H1 (cell line): ENCODE measurements at regions not wholly inside any gene's neighbourhood (a gene's known extent, or its start where the extent isn't known, plus 50 kb on each side); places are given as distances from the start of the nearest gene placed in this dataset.

Experiments used
- CTCF ChIA-PET: fragments of 300-600 bp; sonication (Branson Sonifier 250); formaldehyde crosslinking; loops from one replicate; lab custom pipeline; 2021; ENCODE audit not compliant: partially characterized antibody; lab: Charles Lee
- POLR2A ChIA-PET: fragments of 300-600 bp; sonication (Branson Sonifier 250); formaldehyde crosslinking; loops from one replicate; lab custom pipeline; 2021; ENCODE audit warnings: inconsistent platforms; ENCODE audit not compliant: partially characterized antibody; lab: Charles Lee
- DNase-seq, 2 experiments: peaks; one replicate each; pipeline versions ENCODE4 v3.0.0 to v3.0.0-alpha.2; 2010 to 2022; ENCODE audit warnings: low spot score in 2 of 2, low read depth in 1 of 2, mixed read lengths in 1 of 2
- FAIRE-seq: peaks from 2 replicates; lab custom pipeline; 2011; peaks lifted over from hg19 to GRCh38; lab: Jason Lieb, UNC
- H2AFZ ChIP-seq: 2 replicates; pipeline ENCODE4 v1.8.1; 2012; ENCODE audit warnings: low read length, inconsistent platforms
- H2AK5ac ChIP-seq: 2 replicates; pipeline ENCODE4 v1.6.1; 2013; ENCODE audit warnings: low read depth, low read length
- H2BK120ac ChIP-seq: replicated peaks from 2 replicates; pipeline ENCODE3; 2013; ENCODE audit warnings: low read depth, low read length, inconsistent platforms
- H2BK12ac ChIP-seq: 2 replicates; pipeline ENCODE4 v1.6.1; 2013; ENCODE audit warnings: low read depth, low read length
- H2BK15ac ChIP-seq: 2 replicates; pipeline ENCODE4 v1.6.1; 2013; ENCODE audit warnings: low read length
- H2BK20ac ChIP-seq: 2 replicates; pipeline ENCODE4 v1.6.1; 2013; ENCODE audit warnings: low read length
- H2BK5ac ChIP-seq: 2 replicates; pipeline ENCODE4 v1.6.1; 2013; ENCODE audit warnings: low read depth, low read length
- H3K14ac ChIP-seq: 2 replicates; pipeline ENCODE4 v1.6.1; 2013; ENCODE audit warnings: inconsistent platforms; ENCODE audit not compliant: insufficient read length
- H3K18ac ChIP-seq: 2 replicates; pipeline ENCODE4 v1.6.1; 2013; ENCODE audit warnings: low read length; ENCODE audit errors: extremely low read depth
- H3K23ac ChIP-seq: 2 replicates; pipeline ENCODE4 v1.6.1; 2013; ENCODE audit warnings: inconsistent platforms; ENCODE audit not compliant: insufficient read length
- H3K23me2 ChIP-seq: 2 replicates; pipeline ENCODE4 v1.6.1; 2013; ENCODE audit warnings: low read depth, low read length
- H3K27ac ChIP-seq: 2 replicates; pipeline ENCODE4 v1.6.1; 2011; ENCODE audit warnings: low read depth, low read length, inconsistent platforms
- H3K27me3 ChIP-seq, 4 experiments: replicated peaks in 1 of 4; 1 replicate in 1 of 4; 2 replicates in 3 of 4; pipeline versions ENCODE4 v1.6.1 to v1.8.1; 2011 to 2013; ENCODE audit warnings: low read length in 3 of 4, mild to moderate bottlenecking in 3 of 4, inconsistent platforms in 2 of 4, mixed read lengths in 2 of 4, moderate library complexity in 1 of 4; ENCODE audit not compliant: control insufficient read depth in 3 of 4, insufficient read depth in 3 of 4; ENCODE audit errors: extremely low read depth in 1 of 4
- H3K36me3 ChIP-seq, 4 experiments: 2 replicates each; pipeline versions ENCODE4 v1.6.1 to v1.8.1; 2011 to 2013; ENCODE audit warnings: mild to moderate bottlenecking in 4 of 4, low read length in 3 of 4, moderate library complexity in 2 of 4, control low read depth in 1 of 4, inconsistent platforms in 1 of 4; ENCODE audit not compliant: insufficient read depth in 4 of 4, control insufficient read depth in 2 of 4
- H3K4ac ChIP-seq: replicated peaks from 2 replicates; pipeline ENCODE3; 2013; ENCODE audit warnings: low read length, low read depth, mixed read lengths, inconsistent platforms; ENCODE audit not compliant: insufficient read length
- H3K4me1 ChIP-seq, 4 experiments: replicated peaks in 1 of 4; 1 replicate in 1 of 4; 2 replicates in 3 of 4; pipeline versions ENCODE4 v1.6.1 to v1.8.1; 2011 to 2013; ENCODE audit warnings: low read length in 3 of 4, inconsistent platforms in 2 of 4, mixed read lengths in 1 of 4; ENCODE audit not compliant: insufficient read depth in 4 of 4, control insufficient read depth in 3 of 4
- H3K4me2 ChIP-seq, 2 experiments: 2 replicates each; pipeline versions ENCODE4 v1.6.1 to v1.8.1; 2011 to 2013; ENCODE audit warnings: low read depth in 2 of 2, low read length in 2 of 2, control low read depth in 1 of 2, inconsistent platforms in 1 of 2, mild to moderate bottlenecking in 1 of 2; ENCODE audit not compliant: insufficient read depth in 1 of 2
- H3K4me3 ChIP-seq, 4 experiments: fragments of 200-600, 300-600 bp in 1 of 4; sonication (generic), shearing (Covaris generic), sonication (Bioruptor Twin) in 1 of 4; 2 replicates each; pipeline versions ENCODE4 v1.5.1 to v1.8.1; 2011 to 2016; ENCODE audit warnings: low read length in 4 of 4, low read depth in 3 of 4, control low read depth in 2 of 4, inconsistent platforms in 2 of 4, mild to moderate bottlenecking in 2 of 4, mixed read lengths in 1 of 4, moderate library complexity in 1 of 4; ENCODE audit not compliant: insufficient read depth in 2 of 4; ENCODE audit errors: extremely low read depth in 1 of 4
- H3K56ac ChIP-seq: replicated peaks from 2 replicates; pipeline ENCODE3; 2013; ENCODE audit warnings: low read depth, mild to moderate bottlenecking, mixed read lengths, low read length, inconsistent platforms; ENCODE audit not compliant: insufficient read length
- H3K79me1 ChIP-seq: 2 replicates; pipeline ENCODE4 v1.6.1; 2013; ENCODE audit warnings: low read depth, low read length, control low read depth
- H3K79me2 ChIP-seq, 2 experiments: 2 replicates each; pipeline versions ENCODE4 v1.6.1 to v1.8.1; 2012 to 2013; ENCODE audit warnings: low read length in 2 of 2, mild to moderate bottlenecking in 2 of 2, inconsistent platforms in 1 of 2; ENCODE audit not compliant: insufficient read depth in 2 of 2, control insufficient read depth in 1 of 2
- H3K9ac ChIP-seq, 4 experiments: replicated peaks in 1 of 4; 1 replicate in 1 of 4; 2 replicates in 3 of 4; pipeline versions ENCODE4 v1.6.1 to v1.8.1; 2011 to 2013; ENCODE audit warnings: low read depth in 3 of 4, low read length in 3 of 4, control low read depth in 2 of 4, mild to moderate bottlenecking in 2 of 4, moderate library complexity in 2 of 4, inconsistent platforms in 1 of 4; ENCODE audit errors: extremely low read depth in 1 of 4
- H3K9me3 ChIP-seq, 2 experiments: 2 replicates each; pipeline versions ENCODE4 v1.6.1 to v1.8.1; 2012 to 2013; ENCODE audit warnings: mild to moderate bottlenecking in 2 of 2, moderate library complexity in 2 of 2, control low read depth in 1 of 2, inconsistent platforms in 1 of 2, low read depth in 1 of 2, low read length in 1 of 2, mixed read lengths in 1 of 2; ENCODE audit not compliant: insufficient read depth in 2 of 2
- H4K20me1 ChIP-seq, 2 experiments: replicated peaks in 1 of 2; 2 replicates each; pipeline versions ENCODE3 to v1.8.1; 2011 to 2013; ENCODE audit warnings: inconsistent platforms in 2 of 2, low read length in 2 of 2, mild to moderate bottlenecking in 1 of 2; ENCODE audit not compliant: insufficient read depth in 2 of 2, control insufficient read depth in 1 of 2
- H4K5ac ChIP-seq: 2 replicates; pipeline ENCODE4 v1.6.1; 2013; ENCODE audit warnings: low read length, low read depth, mixed read lengths, inconsistent platforms; ENCODE audit not compliant: insufficient read length
- H4K8ac ChIP-seq: 2 replicates; pipeline ENCODE4 v1.8.0; 2013; ENCODE audit warnings: mild to moderate bottlenecking, moderate library complexity, low read length, inconsistent platforms; ENCODE audit not compliant: insufficient read depth; ENCODE audit errors: extremely low read depth
- H4K91ac ChIP-seq: replicated peaks from 2 replicates; pipeline ENCODE3; 2013; ENCODE audit warnings: low read length, mixed read lengths, inconsistent platforms; ENCODE audit not compliant: insufficient read length
- CTCF ChIP-seq, 3 experiments: IDR thresholded peaks; 1 replicate in 2 of 3; 2 replicates in 1 of 3; pipeline versions ENCODE4 v1.5.1 to v1.6.1; 2011; ENCODE audit warnings: low read length in 3 of 3, mild to moderate bottlenecking in 3 of 3, inconsistent platforms in 2 of 3, low read depth in 1 of 3, moderate library complexity in 1 of 3; ENCODE audit not compliant: insufficient read depth in 1 of 3; ENCODE audit errors: control extremely low read depth in 1 of 3
- JUN ChIP-seq: IDR thresholded peaks from 2 replicates; pipeline ENCODE4 v1.6.1; 2011; ENCODE audit warnings: low read depth, mild to moderate bottlenecking, improper control_type of control experiment, low read length
- MAFK ChIP-seq: IDR thresholded peaks from 2 replicates; pipeline ENCODE4 v1.6.1; 2012; ENCODE audit warnings: low read depth, mild to moderate bottlenecking, improper control_type of control experiment, low read length
- RAD21 ChIP-seq, 2 experiments: IDR thresholded peaks in 1 of 2; conservative IDR thresholded peaks in 1 of 2; 2 replicates each; pipeline ENCODE4 v1.6.1; 2011; ENCODE audit warnings: low read depth in 2 of 2, low read length in 2 of 2, improper control_type of control experiment in 1 of 2, inconsistent platforms in 1 of 2, mild to moderate bottlenecking in 1 of 2, moderate library complexity in 1 of 2
- RBBP5 ChIP-seq: IDR thresholded peaks from 2 replicates; pipeline ENCODE4 v1.7.1; 2012; ENCODE audit warnings: low read depth, mild to moderate bottlenecking, inconsistent platforms, low read length, moderate library complexity, borderline replicate concordance
- WGBS, 2 experiments: shearing (Covaris generic) in 1 of 2; methylation state at CpG; one replicate each; pipeline versions ENCODE4 v1.1.6 to v1.1.7; 2013 to 2015; ENCODE audit warnings: low lambda C conversion rate in 2 of 2, mixed read lengths in 2 of 2, inconsistent platforms in 1 of 2, low coverage in 1 of 2, missing lambda C conversion rate in 1 of 2; ENCODE audit not compliant: insufficient replicate concordance in 2 of 2, insufficient coverage in 1 of 2, insufficient read length in 1 of 2; ENCODE audit errors: extremely low coverage in 1 of 2, missing lambda C conversion rate in 1 of 2; 5-methylcytosine and 5-hydroxymethylcytosine counted together

GRCh38 chr2:191571163-191571769, 106.7 kb upstream of the NABP1 start:
- POLR2A ChIA-PET: no interaction called here
- 49% methylated on average over 6 of the region's 6 CpGs; no CpG with 5 or more reads in 1 of the 2 experiments for WGBS, 2 experiments
- CTCF ChIA-PET: interaction anchor here (0.7 to 2.2 kb wide), 3 partner anchors 11 to 135 kb away, joined by 3 to 6 read pairs (median 5); no protein-coding TSS in a partner anchor

More at GRCh38 chr2:191571163-191571769, 106.7 kb upstream of the NABP1 start:
- Histone ChIP-seq H2BK12ac (no peak overlapping the region), H3K4ac (no peak overlapping the region), H2BK120ac (no peak overlapping the region), H3K27me3 (peaks cover 0 to under 1% (median 0%) of the 10 kb centered on the region in 4 experiments; a peak in 1 of 7 replicates), H3K9me3 (no peaks in the 10 kb centered on the region), H3K4me2 (0 out of 4 replicates have a peak overlapping the region, but pooled peaks of 1 of the 2 experiments have one; percentile 20), H3K4me1 (no peaks in the 10 kb centered on the region), H2BK5ac (no peak overlapping the region), H2BK15ac (no peak overlapping the region), H3K79me2 (no peaks in the 10 kb centered on the region), H3K4me3 (no peak overlapping the region; a peak in 1 of 8 replicates), H4K91ac (no peak overlapping the region), H3K18ac (no peak overlapping the region), H3K79me1 (no peaks in the 10 kb centered on the region), H4K5ac (no peak overlapping the region), H3K23ac (no peak overlapping the region), H4K8ac (no peak overlapping the region), H3K14ac (no peak overlapping the region), H2AK5ac (no peak overlapping the region), H4K20me1 (no peaks in the 10 kb centered on the region), H3K36me3 (no peaks in the 10 kb centered on the region), H3K23me2 (no peaks in the 10 kb centered on the region), H2AFZ (0 out of 2 replicates have a peak overlapping the region, but pooled peaks have one; percentile 3), H2BK20ac (no peak overlapping the region), H3K9ac (no peak overlapping the region), H3K56ac (no peak overlapping the region), H3K27ac (no peak overlapping the region)
- TF ChIP-seq JUN: no peak
- TF ChIP-seq CTCF (IDR thresholded peaks at IDR 0.05; ENCODE audit: control extremely low read depth in 1 of 3, insufficient read depth in 1 of 3, low read depth in 1 of 3, low read length in 3 of 3): peak in 2 of 3 experiments; percentile 13 to 27; a peak in 2 of 4 replicates
- no peak for TF ChIP-seq RBBP5
- TF ChIP-seq MAFK: 0 out of 2 replicates have a peak, but pooled peaks have one; percentile 31
- peak; percentile 42 to 44 for TF ChIP-seq RAD21 (IDR thresholded peaks at IDR 0.05 in 1 of 2, conservative IDR thresholded peaks at IDR 0.05 in 1 of 2; ENCODE audit: low read depth in 2 of 2, low read length in 2 of 2)
- FAIRE-seq (no peak), DNase-seq (no peak)
